ENCODE measurements at regions not wholly inside any gene's neighbourhood (a gene's known extent, or its start where the extent isn't known, plus 50 kb on each side); places are given as distances from the start of the nearest gene placed in this dataset.

DNA sequence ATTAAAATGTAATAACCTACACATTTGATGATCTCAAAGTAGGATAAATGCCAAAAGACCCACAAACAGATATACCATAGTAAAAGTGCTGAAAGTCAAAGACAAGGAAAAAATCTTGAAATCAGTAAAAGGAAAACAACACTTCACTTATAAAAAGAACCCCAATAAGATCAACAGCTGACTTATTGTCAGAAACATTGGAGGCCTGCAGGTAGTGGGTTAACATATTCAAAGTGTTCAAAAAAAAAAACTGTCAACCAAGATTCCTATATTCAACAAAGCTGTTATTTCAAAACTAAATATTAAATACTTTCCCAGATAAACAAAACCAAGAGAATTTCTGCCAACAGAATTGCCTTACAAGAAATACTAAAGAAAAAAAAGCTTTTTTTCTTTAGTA, 347.1 kb downstream of the GUCY2F start:
- no peak for TF ChIP-seq YY1 (IDR thresholded peaks at IDR 0.05; ENCODE audit: insufficient read depth, insufficient read length)
- TF ChIP-seq ZNF274 (IDR thresholded peaks at IDR 0.05; ENCODE audit: low read depth, low read length) = no peak

Measured in NT2/D1 (cell line).